Islet of Langerhans (tissue), 1 donor: ENCODE measurements at regions not wholly inside any gene's neighbourhood (a gene's known extent, or its start where the extent isn't known, plus 50 kb on each side); places are given as distances from the start of the nearest gene placed in this dataset.
"Not testable (repeated sequence)": the region's sequence is repeated elsewhere in the genome, so short reads cannot be mapped to it uniquely, and the experiment has no call there.

Experiments used
- FAIRE-seq: peaks from one replicate; lab custom pipeline; 2011; peaks lifted over from hg19 to GRCh38; lab: Jason Lieb, UNC

GRCh38 chr12:97988588-97988987 lies 526.0 kb downstream of the RMST start:
- FAIRE-seq = not testable (repeated sequence)

GRCh38 chr12:97989366-97989940 lies 525.9 kb upstream of the TMPO start:
- no peak for FAIRE-seq

GRCh38 chr12:97994746-97995484 lies 520.5 kb upstream of the TMPO start:
- no peak for FAIRE-seq

- FAIRE-seq = no peak
These were observed 519.8 kb upstream of the TMPO start for GRCh38 chr12:97995559-97995958.

- FAIRE-seq = no peak
These were observed 514.0 kb upstream of the TMPO start for GRCh38 chr12:98001430-98001829.

- no peak for FAIRE-seq
These were observed 512.4 kb upstream of the TMPO start for GRCh38 chr12:98002887-98003493.

GRCh38 chr12:98007963-98008362 lies 507.4 kb upstream of the TMPO start:
- FAIRE-seq = no peak

- no peak for FAIRE-seq
These were observed 501.8 kb upstream of the TMPO start for GRCh38 chr12:98013560-98013959.

- FAIRE-seq = no peak
These were observed 496.6 kb upstream of the TMPO start for GRCh38 chr12:98018836-98019235.

GRCh38 chr12:98020376-98020775 lies 495.0 kb upstream of the TMPO start:
- FAIRE-seq = no peak

- FAIRE-seq = no peak
These were observed 492.4 kb upstream of the TMPO start for GRCh38 chr12:98022961-98023360.

- FAIRE-seq = no peak
These were observed 477.8 kb upstream of the TMPO start for GRCh38 chr12:98037401-98038140.

GRCh38 chr12:98042668-98043067 lies 472.7 kb upstream of the TMPO start:
- no peak for FAIRE-seq

GRCh38 chr12:98045395-98045794 lies 470.0 kb upstream of the TMPO start:
- no peak for FAIRE-seq

GRCh38 chr12:98048326-98048725 lies 467.1 kb upstream of the TMPO start:
- no peak for FAIRE-seq

- no peak for FAIRE-seq
These were observed 462.2 kb upstream of the TMPO start for GRCh38 chr12:98053202-98053601.

- no peak for FAIRE-seq
These were observed 457.7 kb upstream of the TMPO start for GRCh38 chr12:98057701-98058100.

GRCh38 chr12:98058213-98058612 lies 457.2 kb upstream of the TMPO start:
- no peak for FAIRE-seq

GRCh38 chr12:98058838-98059237 lies 456.6 kb upstream of the TMPO start:
- FAIRE-seq = no peak

GRCh38 chr12:98059659-98060343 lies 455.6 kb upstream of the TMPO start:
- no peak for FAIRE-seq

GRCh38 chr12:98060411-98060810 lies 455.0 kb upstream of the TMPO start:
- no peak for FAIRE-seq

- no peak for FAIRE-seq
These were observed 452.7 kb upstream of the TMPO start for GRCh38 chr12:98062464-98063245.
